ENCODE measurements at regions not wholly inside any gene's neighbourhood (a gene's known extent, or its start where the extent isn't known, plus 50 kb on each side); places are given as distances from the start of the nearest gene placed in this dataset.

DNA sequence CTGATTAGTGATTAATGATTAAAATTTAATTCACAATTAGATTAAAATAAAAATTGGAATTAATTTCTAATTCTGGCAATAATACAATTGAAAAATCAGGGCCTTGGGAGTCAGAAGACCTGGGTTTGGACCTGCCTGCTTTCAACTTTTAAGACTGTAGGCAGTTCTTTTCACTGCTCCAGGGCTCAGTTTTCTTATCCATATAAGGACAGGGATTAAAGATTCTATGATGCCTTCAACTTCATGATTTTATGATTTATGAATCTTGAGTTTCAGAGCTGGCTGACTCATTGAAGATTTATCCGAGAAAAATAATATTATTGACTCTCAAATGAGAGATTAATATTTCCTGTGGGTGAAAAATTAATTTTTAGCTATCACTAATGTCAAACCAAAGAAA lies 208.6 kb upstream of the ANKH start:
- no peak for DNase-seq

DNA sequence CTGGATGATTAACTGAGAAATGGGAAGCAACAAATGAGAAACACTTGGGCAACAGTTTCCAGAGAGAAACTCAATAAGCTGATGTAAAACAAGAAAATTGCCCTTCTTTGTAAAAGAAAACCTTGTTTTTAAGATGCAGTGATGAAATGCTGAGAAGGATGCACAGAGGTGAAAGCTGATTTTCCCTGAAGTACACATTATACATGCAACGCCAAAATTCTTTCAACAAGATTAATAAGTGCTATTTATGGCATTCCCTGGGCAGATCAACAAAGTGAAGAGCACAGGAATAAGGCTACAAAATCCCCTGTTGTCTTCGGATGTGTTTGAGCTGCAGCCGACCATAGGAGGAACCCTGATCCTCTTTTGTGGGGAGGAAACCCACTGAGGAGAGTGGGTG lies 208.0 kb upstream of the ANKH start:
- no peak for DNase-seq

DNA sequence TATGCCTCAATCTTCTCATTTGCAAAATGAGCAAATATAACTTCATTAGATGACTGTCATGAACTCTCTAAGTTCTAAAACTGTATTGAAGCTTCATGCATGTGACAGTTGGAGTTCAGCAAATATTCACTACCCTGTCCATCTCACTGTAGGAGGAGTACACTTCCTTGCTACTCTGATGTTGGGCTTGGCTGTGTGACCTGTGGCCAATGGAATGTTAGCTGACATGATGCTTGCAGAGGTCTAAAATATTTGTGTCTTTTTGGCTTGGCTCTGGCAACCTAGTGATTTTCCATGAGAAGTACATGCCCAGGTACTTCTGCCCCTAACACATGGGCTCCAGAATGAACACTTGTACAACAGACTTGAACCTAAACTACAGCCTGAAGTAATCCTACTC lies 203.1 kb upstream of the ANKH start:
- no peak for DNase-seq

DNA sequence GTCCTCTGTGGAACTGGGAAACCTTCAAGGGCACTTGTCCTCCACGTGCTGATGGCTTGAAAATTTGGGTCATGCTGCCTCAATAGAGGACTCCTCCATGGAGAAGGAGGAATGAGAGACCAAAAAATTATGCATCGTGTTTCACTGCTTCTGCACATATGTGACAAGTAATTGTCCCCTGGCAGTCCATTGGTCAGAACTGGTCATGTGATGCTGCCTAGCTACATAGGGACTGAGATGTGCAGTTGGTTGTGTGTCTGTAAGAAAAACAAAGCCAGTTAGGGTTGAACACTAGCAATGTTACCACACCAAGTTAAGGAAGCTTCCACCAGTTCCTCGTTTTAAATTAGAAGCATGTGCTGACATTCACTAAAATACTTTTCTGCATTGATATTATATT lies 201.9 kb upstream of the ANKH start:
- no peak for DNase-seq

DNA sequence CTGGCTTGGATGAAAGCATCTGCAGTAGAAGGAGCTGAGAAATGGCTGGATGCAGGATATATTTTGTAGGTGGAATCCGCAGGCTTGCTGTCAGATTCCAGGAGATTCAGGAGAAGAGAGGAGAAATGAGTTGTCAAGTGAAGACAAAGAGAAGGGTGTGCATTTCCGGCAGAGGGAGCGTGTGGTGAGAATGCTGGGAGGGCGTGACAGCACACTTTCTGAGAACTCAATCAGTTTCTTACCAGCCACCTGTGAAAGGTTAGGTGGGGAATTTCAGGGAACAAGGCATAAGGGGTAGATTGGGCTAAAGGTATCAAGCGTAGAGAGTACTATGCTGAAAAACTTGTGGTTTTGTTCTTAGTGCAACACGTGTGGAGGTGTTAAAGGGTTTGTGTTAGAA lies 199.3 kb upstream of the ANKH start:
- no peak for DNase-seq

GRCh38 chr5:15069407-15069905 lies 197.9 kb upstream of the ANKH start:
- DNase-seq = no peak

- DNase-seq = no peak
Measured at GRCh38 chr5:15065091-15065490, 193.5 kb upstream of the ANKH start.

DNA sequence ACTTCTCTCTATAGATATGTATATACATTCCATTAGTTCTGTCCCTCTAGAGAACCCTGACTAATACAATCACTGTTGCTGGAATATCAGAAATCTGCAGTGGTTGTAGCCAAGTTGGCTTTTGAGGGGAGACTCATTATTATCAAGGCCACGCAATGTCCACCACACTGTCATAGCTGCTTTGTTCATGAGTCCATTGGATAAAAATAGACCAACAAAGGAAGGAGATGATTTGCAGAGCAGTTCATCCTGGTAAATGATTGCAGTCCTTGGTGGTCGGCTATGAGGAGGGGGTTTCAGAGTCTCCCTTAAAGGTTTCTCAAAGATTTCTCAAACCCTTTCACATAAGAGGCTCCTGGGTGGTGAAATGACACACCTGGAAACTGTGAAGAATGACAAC lies 192.8 kb upstream of the ANKH start:
- no peak for DNase-seq

- DNase-seq = no peak
Measured at GRCh38 chr5:15056988-15057592, 185.5 kb upstream of the ANKH start.

- no peak for DNase-seq
Measured at GRCh38 chr5:15044521-15044920, 172.9 kb upstream of the ANKH start.

DNA sequence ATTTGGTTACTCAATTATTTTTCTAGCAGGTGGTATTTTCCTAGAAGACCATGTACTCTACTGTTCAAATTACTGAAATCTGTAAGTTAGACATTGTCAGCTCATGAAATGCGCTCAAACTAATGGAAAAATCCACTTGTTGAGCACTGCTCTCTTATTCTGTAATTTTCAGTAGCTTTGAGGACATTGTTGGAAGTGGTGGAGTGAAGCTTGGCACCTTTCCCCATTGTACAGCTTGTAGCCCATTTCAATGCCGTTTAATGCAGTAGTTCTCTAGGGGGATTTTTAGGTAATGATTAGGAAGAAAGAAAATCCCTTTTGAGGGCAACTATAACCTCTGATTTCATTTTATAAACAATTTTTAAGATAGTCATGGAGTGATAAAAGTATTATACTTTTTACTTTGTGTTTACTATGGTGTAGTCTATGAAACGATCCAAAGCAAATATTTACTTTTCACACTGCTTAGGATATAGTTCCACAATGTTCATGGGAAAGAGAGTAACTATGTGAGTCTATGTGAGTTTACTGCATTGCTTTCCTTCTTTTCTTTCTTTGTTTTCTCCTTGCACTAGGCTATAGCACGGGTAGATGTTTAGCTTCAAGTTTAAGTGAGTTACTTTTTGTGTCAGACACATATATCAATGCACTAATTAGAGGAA lies 165.8 kb upstream of the ANKH start:
- DNase-seq = no peak

DNA sequence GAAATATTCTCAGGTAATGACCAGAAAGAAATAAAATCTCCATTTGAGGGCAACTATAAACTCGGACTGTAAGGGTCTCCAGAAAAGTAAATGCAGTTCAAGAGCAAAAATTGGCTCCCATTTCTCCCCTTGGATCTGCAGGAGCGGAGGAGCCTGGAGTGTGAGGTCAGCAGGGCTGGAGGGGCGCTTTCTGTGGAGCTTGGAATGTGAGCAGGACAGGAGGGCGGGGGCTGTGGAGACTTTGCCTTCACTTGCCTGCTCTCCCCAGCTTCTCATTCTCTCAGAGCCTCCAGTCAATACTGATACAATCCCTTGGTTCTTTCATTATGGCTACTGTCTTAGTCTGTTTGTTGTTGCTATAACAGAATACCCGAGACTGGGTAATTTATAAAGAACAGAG lies 162.8 kb upstream of the ANKH start:
- DNase-seq = no peak

DNA sequence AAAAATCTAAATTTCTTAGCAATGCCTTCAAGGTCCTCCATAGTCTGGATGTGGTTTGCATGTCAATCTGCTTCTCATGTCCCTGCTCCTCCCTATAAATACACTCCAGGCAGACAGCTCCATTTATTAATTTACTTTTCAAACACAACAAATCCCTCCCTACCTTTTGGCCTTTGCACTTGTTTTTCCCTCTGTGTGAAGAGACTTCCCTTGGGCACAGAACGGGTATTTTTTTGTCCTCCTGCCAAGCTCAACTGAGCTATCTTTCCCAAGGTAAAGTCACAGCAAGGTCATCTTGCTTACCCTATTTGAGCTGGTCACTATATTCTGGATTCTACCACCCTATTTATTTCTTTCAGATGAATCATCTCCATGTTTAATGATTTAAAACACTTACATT lies 159.6 kb upstream of the ANKH start:
- no peak for DNase-seq

DNA sequence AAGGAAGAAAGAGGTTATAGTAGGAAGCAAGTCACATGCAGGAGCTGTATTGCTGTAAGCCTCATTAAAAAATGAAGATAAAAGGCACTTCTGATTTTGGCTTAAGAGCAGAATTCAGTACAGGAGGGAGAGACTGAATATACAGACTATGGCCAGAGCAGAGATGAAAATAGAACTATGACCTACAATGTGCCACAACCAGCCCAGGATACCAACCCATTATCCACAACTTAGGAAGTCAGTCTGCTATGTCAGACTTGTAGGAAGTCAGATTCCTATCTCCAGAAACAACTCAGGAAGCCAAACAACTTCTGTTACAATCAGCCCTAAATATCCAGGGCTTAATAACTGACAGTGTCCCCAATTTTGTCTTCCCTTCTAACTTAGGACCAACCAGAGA lies 156.2 kb upstream of the ANKH start:
- no peak for DNase-seq

DNA sequence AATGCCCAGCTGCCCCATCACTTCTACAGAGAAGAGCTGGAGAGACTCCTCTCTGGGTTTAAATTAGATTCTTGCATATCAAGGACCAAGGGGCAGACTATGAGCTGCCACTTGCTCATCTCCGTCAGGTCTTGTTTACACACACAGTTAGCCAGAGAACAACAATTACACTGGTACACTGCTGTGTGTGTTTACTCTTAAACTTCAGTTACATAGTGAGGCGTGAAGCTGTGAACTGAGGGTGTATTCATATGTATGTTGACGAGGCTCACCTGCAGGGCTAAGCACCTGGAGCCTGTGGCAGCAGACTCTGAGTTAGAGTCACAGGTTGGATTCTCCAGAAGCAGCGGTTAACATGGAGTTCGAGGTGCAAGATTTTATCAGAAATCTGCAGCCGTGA lies 155.4 kb upstream of the ANKH start:
- DNase-seq = no peak

GRCh38 chr5:15026011-15026893 lies 154.7 kb upstream of the ANKH start:
- DNase-seq = no peak

DNA sequence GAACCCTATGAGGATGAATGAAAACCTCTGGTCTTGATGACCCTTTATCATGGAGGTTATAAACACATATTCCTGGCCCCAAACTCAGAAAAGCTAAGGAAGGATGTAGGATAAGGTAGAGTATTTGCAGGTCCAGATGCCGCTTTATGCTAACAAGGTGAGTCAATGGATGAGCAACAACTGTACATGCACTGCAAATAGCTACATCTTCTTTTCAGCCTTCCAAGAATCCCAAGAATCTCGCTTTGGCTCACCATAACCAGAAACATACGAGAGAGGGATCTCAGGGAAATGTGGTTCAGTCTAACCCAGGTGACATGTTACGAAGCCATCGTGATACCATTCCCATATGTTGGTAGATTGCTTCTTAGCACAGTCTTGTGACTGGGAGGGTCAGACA lies 152.3 kb upstream of the ANKH start:
- no peak for DNase-seq

GRCh38 chr5:15023266-15023665 lies 151.7 kb upstream of the ANKH start:
- DNase-seq = no peak

DNA sequence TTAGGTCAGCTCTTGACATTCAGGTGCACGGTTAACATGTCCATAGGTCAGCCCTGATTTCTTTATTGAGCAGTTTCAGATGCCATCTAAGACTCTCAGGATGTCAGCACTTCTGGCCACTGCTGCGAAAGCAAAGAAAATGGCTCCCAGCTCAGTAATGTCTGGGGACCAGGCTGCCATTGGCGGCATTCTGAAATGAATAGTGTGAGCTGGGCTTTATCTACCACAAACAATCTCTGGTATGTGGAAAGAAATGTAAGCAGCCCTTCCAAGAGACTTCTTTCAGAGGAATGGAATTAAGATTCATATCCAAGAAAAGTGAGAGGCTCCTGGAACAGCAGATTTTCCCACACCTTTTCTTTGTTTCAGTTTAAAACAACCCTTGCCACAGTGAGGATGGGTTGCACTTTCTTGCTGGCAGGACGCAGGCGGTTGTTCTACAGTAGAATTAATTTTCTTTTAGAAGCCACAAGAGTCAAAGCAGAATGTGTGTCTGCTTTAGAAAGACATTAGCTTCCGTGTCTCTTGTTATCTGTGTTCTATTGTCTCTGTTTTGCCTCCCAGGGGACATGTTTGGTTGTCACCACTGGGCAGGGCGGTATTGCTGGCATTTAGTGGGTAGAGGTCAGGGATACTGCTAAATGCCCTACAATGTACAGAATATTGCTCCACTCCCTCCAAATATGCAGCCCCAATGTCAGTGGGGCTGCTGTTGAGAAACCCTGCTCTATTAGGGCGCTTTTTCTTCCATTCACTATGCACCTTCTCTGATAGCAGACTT lies 149.9 kb upstream of the ANKH start:
- no peak for DNase-seq

GRCh38 chr5:15020736-15021135 lies 149.2 kb upstream of the ANKH start:
- no peak for DNase-seq

- DNase-seq = no peak
Measured at GRCh38 chr5:15014809-15015208, 143.2 kb upstream of the ANKH start.

DNA sequence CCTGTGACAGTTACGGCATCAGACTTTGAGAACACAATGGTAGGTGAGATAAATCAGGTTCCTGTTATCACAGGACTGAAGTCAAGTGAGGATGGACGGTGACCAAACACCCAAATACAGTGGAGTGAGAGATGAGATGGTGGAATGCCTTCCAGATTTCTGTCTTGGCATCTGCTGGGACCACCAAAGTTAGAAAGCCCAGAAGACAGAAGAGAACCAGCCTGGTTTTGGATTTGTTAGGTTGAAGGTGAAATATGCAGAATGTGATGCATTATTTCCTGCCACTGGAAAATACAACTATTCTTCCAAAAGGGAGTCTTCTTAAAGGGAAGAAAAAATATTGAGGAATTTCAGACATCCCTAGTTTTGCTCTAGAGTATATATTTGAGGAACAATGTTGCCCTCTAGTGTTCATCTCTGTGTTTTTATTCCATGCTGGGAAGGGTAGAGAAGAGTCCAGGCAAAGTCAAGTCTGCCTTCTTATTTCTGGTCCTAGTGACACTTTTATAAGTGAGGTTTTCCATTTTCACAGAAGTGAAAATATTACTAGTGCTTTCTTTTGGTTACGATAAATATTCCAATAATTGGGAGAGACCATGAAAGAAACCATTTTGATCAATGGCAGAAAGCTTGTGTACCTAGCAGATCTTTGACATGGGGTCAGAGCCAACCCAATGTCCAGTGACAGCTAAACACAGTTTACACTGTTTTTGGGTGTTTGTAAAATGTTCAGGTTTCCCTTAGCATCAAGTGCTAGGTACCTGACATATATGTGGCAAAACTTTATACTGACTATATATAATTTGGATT lies 142.3 kb upstream of the ANKH start:
- DNase-seq = no peak

All from stimulated activated CD4-positive, alpha-beta T cell treated with anti-CD3 and anti-CD28 coated beads, Interleukin-2, amount 100 ng/mL, for 48 hours (primary cell).